Stomach (tissue), 4 donors: ENCODE measurements at regions not wholly inside any gene's neighbourhood (a gene's known extent, or its start where the extent isn't known, plus 50 kb on each side); places are given as distances from the start of the nearest gene placed in this dataset.

ENCODE experiments used
- CTCF ChIP-seq, 7 experiments: fragments of 450-650 bp in 4 of 7; fragments of 200-600 bp in 3 of 7; sonication (generic) in 3 of 7; IDR thresholded peaks; one replicate each; pipeline ENCODE4 v1.5.1; 2016 to 2019; ENCODE audit warnings: antibody characterized with exemption in 7 of 7, control low read depth in 2 of 7, mild to moderate bottlenecking in 1 of 7
- POLR2A ChIP-seq, 4 donors: fragments of 450-650 bp; IDR thresholded peaks; one replicate each; pipeline ENCODE4 v1.6.1; 2016; ENCODE audit warnings: antibody characterized with exemption in 4 of 4, control low read depth in 2 of 4, mild to moderate bottlenecking in 1 of 4, moderate library complexity in 1 of 4
- POLR2AphosphoS5 ChIP-seq, 3 donors: sonication (generic); formaldehyde crosslinking; IDR thresholded peaks; one replicate each; pipeline ENCODE4 v1.6.1; 2016; ENCODE audit warnings: antibody characterized with exemption in 3 of 3

- TF ChIP-seq POLR2A (IDR thresholded peaks at IDR 0.05) (no peak), CTCF (IDR thresholded peaks at IDR 0.05) (no peak), POLR2AphosphoS5 (IDR thresholded peaks at IDR 0.05) (no peak)
These were observed 180.3 kb downstream of the KCNE4 start for GRCh38 chr2:223232285-223232684.
